ENCODE measurements at regions not wholly inside any gene's neighbourhood (a gene's known extent, or its start where the extent isn't known, plus 50 kb on each side); places are given as distances from the start of the nearest gene placed in this dataset.

DNA sequence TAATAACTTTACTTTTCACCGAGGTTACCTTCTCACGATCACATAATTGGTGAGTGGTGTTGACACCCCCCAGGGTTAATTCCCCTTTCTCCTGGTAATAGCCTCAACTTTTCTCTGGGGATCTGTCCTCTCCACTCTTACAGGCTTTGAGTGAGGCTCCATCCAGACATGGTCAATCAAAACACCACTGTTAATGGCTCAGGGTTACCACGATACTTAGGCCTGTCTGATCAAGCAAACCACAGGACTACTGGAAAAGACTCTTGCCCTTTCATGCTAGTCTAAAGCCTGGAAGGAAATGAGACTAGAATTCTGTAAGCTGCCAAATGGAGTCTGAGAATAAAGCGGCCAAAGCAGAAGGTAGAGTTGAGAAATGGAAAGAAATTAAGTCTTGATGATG, 56.5 kb upstream of the STT3B start:
- DNase-seq (ENCODE audit: low read depth) = no peak
- TF ChIP-seq, protein P1, sequence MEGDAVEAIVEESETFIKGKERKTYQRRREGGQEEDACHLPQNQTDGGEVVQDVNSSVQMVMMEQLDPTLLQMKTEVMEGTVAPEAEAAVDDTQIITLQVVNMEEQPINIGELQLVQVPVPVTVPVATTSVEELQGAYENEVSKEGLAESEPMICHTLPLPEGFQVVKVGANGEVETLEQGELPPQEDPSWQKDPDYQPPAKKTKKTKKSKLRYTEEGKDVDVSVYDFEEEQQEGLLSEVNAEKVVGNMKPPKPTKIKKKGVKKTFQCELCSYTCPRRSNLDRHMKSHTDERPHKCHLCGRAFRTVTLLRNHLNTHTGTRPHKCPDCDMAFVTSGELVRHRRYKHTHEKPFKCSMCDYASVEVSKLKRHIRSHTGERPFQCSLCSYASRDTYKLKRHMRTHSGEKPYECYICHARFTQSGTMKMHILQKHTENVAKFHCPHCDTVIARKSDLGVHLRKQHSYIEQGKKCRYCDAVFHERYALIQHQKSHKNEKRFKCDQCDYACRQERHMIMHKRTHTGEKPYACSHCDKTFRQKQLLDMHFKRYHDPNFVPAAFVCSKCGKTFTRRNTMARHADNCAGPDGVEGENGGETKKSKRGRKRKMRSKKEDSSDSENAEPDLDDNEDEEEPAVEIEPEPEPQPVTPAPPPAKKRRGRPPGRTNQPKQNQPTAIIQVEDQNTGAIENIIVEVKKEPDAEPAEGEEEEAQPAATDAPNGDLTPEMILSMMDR (IDR thresholded peaks at IDR 0.05; ENCODE audit: control insufficient read depth, extremely low read depth, insufficient read depth) = no peak
- H3K4me3 ChIP-seq (ENCODE audit: low read depth, low read length) = no peak overlapping the region

GRCh38 chr3:31479431-31479830, 53.3 kb upstream of the STT3B start:
- no peak for DNase-seq (ENCODE audit: low read depth)
- H3K4me3 ChIP-seq (ENCODE audit: low read depth, low read length) = no peak overlapping the region
- TF ChIP-seq, protein P1 (IDR thresholded peaks at IDR 0.05; ENCODE audit: control insufficient read depth, extremely low read depth, insufficient read depth) = no peak

- TF ChIP-seq, protein P1 (IDR thresholded peaks at IDR 0.05; ENCODE audit: control insufficient read depth, extremely low read depth, insufficient read depth) = no peak
- H3K4me3 ChIP-seq (ENCODE audit: low read depth, low read length) = no peak overlapping the region
These were observed 51.0 kb upstream of the STT3B start for GRCh38 chr3:31481697-31482096.

DNA sequence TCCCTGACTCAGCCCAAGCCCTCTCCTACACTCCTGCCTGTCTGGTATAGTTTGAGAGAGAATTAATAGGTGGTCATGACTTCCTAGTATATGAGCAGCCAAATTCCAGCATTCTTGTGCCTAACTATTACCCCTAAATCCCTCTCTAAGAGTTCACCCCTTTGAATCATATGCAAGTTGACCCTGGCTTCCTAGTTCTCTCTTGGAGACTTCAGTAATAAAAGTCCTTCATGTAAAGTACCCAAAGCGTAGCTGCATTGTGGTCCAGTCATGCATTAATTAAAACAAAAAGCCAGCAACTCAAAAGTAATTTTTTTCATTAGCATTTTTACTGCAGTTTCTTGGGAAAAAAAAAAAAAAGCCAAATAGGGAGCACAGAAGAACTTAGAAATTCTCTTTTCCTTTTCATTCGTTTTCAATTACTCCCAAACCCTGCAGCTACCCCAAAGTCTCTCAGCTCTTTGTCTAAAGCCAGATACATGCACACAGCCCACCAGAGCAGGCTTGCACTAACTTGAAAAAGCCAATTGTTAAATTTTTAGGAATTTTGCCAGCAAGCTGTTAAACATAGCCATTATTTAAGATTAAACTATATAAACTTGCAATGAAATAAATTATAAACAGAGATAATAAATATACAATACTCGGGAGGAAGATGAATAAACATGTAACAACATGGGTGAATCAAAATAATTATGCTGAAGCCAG, 50.1 kb upstream of the STT3B start:
- TF ChIP-seq, protein P1 (IDR thresholded peaks at IDR 0.05; ENCODE audit: control insufficient read depth, extremely low read depth, insufficient read depth) = no peak
- no peak for DNase-seq (ENCODE audit: low read depth)
- no peak overlapping the region for H3K4me3 ChIP-seq (ENCODE audit: low read depth, low read length)

More at GRCh38 chr3:31481697-31482096, 51.0 kb upstream of the STT3B start:
- peak; percentile 10 for DNase-seq (ENCODE audit: low read depth)

All from LNCaP clone FGC (cell line).